ENCODE measurements at regions not wholly inside any gene's neighbourhood (a gene's known extent, or its start where the extent isn't known, plus 50 kb on each side); places are given as distances from the start of the nearest gene placed in this dataset.

DNA sequence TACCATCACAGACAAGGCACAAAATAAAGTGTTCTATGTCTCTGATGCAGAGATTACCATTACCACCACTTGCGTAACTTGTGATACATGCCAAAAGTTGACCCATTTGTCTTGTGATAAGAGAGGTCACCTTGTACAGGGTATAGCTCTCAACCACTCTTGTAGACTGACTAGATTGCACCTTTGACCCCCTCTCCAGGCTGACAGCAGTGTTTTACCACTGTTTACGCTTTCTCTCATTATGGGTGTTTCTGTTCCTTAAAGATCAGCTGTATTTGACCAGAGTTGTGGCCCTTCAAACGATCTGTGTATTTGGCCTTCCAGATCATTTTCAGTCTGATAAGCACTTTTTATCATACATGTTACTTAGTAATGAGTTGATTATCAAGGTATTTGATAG is 215.7 kb upstream of the HNMT start:
- TF ChIP-seq CTCF (IDR thresholded peaks at IDR 0.05) (no peak), POLR2A (IDR thresholded peaks at IDR 0.05) (no peak)

All from breast epithelium (tissue), 3 donors.